Cardiac muscle cell (in vitro differentiated cells and primary cell): ENCODE measurements at regions not wholly inside any gene's neighbourhood (a gene's known extent, or its start where the extent isn't known, plus 50 kb on each side); places are given as distances from the start of the nearest gene placed in this dataset.

Experiments used
- DNase-seq, 2 donors: peaks; one replicate each; pipeline versions ENCODE4 v3.0.0 to v3.0.0-alpha.2; 2010 to 2017; ENCODE audit warnings: low read depth in 1 of 2, low spot score in 1 of 2
- H3K27ac ChIP-seq: fragments of 200-600 bp; sonication (generic); 2 replicates; pipeline ENCODE4 v1.5.1; 2016
- H3K27me3 ChIP-seq: fragments of 200-600 bp; sonication (generic); 2 replicates; pipeline ENCODE4 v1.6.0; 2016; ENCODE audit warnings: control low read depth
- H3K36me3 ChIP-seq: fragments of 200-600 bp; sonication (generic); 2 replicates; pipeline ENCODE4 v1.5.1; 2016; ENCODE audit warnings: control low read depth
- H3K4me1 ChIP-seq: fragments of 200-600 bp; sonication (generic); 2 replicates; pipeline ENCODE4 v1.8.1; 2017; ENCODE audit warnings: low read depth, mild to moderate bottlenecking, mixed run types
- H3K4me3 ChIP-seq: fragments of 200-600 bp; sonication (generic); 2 replicates; pipeline ENCODE4 v1.5.1; 2016; ENCODE audit warnings: mild to moderate bottlenecking
- H3K9me3 ChIP-seq: fragments of 200-600 bp; sonication (generic); 2 replicates; pipeline ENCODE4 v1.5.1; 2017; ENCODE audit warnings: low read depth, mild to moderate bottlenecking, control low read depth
- TF ChIP-seq, protein P1 (sequence below): IDR thresholded peaks from 2 replicates; pipeline ENCODE4 v1.5.1; 2012; ENCODE audit warnings: low read depth, mild to moderate bottlenecking, low read length

DNA sequence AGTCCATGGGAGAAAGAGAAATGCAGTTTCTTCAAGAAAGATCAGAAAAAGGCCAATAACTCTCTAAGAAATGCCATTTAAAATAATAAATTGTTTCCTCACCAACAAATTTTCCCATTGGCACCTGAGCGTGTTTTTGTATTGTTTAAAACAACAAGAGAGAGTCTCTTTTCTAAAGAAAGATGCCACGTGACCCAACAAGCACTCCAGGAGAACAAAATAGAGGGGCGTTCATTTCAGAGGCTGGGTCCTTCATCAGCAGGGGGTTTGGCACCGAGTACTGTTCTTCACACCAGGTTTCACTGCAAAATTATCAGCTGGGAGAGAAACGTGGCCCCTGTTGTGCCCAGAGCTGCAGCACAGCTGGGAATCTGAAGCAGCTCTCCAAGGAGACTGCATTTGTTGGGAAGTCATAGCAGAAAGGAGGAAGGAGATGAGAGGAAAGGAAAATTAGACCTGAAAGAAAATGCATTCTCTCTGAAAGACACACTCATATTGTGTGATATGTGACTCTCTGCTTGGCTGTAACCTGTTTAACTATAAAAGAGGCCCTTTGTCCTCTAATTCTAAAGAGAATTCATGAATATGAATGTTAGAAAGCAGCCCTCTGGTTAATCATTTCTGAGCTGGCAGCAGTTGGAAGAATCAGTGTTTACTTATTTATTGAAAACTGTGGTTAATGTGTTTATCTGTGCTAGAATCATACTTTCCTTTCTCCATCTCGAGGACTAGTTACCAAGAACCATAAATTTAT lies 205.3 kb upstream of the CDH20 start:
- Histone ChIP-seq H3K27ac (no peak overlapping the region), H3K27me3 (no peaks in the 10 kb centered on the region), H3K36me3 (no peaks in the 10 kb centered on the region), H3K4me3 (no peak overlapping the region), H3K9me3 (no peaks in the 10 kb centered on the region), H3K4me1 (no peaks in the 10 kb centered on the region)
- TF ChIP-seq, protein P1, sequence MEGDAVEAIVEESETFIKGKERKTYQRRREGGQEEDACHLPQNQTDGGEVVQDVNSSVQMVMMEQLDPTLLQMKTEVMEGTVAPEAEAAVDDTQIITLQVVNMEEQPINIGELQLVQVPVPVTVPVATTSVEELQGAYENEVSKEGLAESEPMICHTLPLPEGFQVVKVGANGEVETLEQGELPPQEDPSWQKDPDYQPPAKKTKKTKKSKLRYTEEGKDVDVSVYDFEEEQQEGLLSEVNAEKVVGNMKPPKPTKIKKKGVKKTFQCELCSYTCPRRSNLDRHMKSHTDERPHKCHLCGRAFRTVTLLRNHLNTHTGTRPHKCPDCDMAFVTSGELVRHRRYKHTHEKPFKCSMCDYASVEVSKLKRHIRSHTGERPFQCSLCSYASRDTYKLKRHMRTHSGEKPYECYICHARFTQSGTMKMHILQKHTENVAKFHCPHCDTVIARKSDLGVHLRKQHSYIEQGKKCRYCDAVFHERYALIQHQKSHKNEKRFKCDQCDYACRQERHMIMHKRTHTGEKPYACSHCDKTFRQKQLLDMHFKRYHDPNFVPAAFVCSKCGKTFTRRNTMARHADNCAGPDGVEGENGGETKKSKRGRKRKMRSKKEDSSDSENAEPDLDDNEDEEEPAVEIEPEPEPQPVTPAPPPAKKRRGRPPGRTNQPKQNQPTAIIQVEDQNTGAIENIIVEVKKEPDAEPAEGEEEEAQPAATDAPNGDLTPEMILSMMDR: no peak
- no peak for DNase-seq

DNA sequence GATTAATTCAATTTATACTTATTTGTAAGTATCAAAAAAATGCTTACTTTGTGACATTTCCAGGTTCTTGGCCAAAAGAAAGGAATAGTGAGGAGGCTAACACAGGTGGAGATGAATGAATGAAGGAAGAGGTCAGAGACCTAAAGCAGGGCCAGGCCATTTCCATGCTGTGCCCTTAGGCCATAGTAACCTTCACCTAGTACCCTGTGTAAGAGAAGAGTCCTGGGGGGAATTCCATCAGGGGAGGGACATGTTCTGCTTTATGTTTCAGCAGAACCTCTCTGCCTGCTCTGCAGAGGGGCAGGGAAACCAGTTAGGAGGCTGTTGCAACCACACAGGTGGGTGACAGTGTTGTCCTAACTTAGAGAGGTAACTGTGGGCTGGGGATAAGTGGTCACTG lies 204.2 kb upstream of the CDH20 start:
- Histone ChIP-seq H3K36me3 (no peaks in the 10 kb centered on the region), H3K9me3 (no peaks in the 10 kb centered on the region), H3K27me3 (no peaks in the 10 kb centered on the region), H3K4me3 (no peak overlapping the region), H3K27ac (no peak overlapping the region), H3K4me1 (no peaks in the 10 kb centered on the region)
- no peak for DNase-seq
- TF ChIP-seq, protein P1: no peak

DNA sequence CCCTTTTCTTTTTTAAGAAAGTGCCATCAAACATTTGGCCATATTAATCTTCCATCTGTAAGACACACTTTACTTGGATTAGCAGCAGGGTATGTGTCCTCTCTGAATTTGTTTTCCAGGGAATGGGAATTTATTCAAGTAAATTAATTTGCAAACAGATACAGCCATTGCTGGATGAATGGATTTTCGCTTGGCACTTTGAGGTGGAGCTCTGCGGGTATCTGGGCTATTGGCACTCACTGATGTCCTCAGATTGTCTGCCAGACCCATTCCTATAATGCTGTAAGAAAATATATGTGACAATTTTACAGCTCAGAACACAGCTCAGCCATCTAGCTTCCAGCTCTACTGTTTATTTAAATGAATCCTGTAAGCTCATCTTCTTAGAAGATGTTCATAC lies 201.2 kb upstream of the CDH20 start:
- H3K27me3 ChIP-seq: no peaks in the 10 kb centered on the region
- no peaks in the 10 kb centered on the region for H3K4me1 ChIP-seq
- TF ChIP-seq, protein P1: no peak
- no peak overlapping the region for H3K4me3 ChIP-seq
- no peak for DNase-seq
- no peaks in the 10 kb centered on the region for H3K9me3 ChIP-seq
- no peak overlapping the region for H3K27ac ChIP-seq
- H3K36me3 ChIP-seq: no peaks in the 10 kb centered on the region

DNA sequence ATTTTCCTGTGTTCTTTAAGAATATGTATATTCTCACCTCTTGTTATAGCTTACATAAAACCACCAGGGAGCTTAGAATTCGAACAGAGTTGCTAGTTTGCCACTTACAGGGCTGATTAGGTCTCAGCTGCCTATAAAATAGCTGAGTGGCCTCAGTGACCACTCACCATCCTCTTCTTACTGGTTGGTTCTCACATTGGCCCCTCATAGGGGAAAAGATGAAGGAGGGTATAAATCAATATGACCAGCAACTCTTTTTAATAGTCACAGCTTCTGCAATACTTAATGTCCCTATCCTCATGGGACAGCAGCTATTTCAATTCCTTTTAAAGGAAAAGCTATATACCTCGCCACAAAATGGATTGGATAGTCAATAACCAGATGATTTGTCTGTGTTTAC lies 199.4 kb upstream of the CDH20 start:
- no peaks in the 10 kb centered on the region for H3K27me3 ChIP-seq
- no peaks in the 10 kb centered on the region for H3K36me3 ChIP-seq
- H3K4me3 ChIP-seq: no peak overlapping the region
- no peaks in the 10 kb centered on the region for H3K9me3 ChIP-seq
- no peaks in the 10 kb centered on the region for H3K4me1 ChIP-seq
- no peak overlapping the region for H3K27ac ChIP-seq
- TF ChIP-seq, protein P1: no peak
- DNase-seq: no peak

DNA sequence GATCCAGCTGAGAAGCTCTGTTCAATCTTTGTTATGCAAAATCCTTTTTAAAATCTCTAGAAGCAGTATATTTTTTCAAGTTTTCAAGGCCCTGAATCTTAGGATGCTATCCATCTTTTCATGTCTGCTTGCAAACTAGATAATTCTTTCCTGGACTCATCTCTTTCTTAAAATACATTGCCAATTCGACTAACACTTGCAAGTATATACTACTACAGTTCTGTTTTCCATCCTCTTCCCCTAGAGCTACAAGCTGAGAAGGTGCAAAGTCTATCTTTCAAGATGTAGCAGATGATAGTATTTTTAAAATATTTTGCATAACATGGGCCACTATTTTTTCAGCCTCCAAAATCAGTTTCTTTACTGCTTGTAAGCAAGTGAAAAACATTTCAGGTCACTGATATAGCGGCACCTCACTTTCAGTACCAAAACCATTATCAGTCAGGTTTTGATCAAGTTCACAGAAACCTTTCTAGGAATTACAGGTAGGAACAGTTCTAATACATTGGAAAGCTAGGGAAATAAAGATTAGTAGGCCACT lies 196.4 kb upstream of the CDH20 start:
- Histone ChIP-seq H3K4me3 (no peak overlapping the region), H3K27ac (no peak overlapping the region), H3K36me3 (no peaks in the 10 kb centered on the region), H3K27me3 (no peaks in the 10 kb centered on the region), H3K9me3 (no peaks in the 10 kb centered on the region), H3K4me1 (no peaks in the 10 kb centered on the region)
- TF ChIP-seq, protein P1: no peak
- DNase-seq: no peak
